HCT116 (cell line): ENCODE measurements at regions not wholly inside any gene's neighbourhood (a gene's known extent, or its start where the extent isn't known, plus 50 kb on each side); places are given as distances from the start of the nearest gene placed in this dataset.

Experiments used
- ATAC-seq: fragments of 200-7000 bp; cut with Tn5 transposase; 2 replicates; pipeline ENCODE4 v1.9.1; 2020; ENCODE audit warnings: mild to moderate bottlenecking, moderate library complexity
- BruUV-seq: library from RNA; stranded (reverse); fragments of 400-500 nt; replicated peaks from 2 replicates; lab custom pipeline; 2021; lab: Mats Ljungman, UMichigan
- CTCF ChIA-PET: fragments of 300-600 bp; sonication (Branson Sonifier 250); formaldehyde crosslinking; loops from one replicate; lab custom pipeline; 2021; ENCODE audit warnings: antibody characterized with exemption; lab: Charles Lee
- POLR2A ChIA-PET: fragments of 300-600, 350-600 bp; sonication (Branson Sonifier 250); formaldehyde crosslinking; loops from one replicate; lab custom pipeline; 2021; ENCODE audit warnings: antibody characterized with exemption; lab: Charles Lee
- RAD21 ChIA-PET, 2 experiments: fragments of 300-600 bp; sonication (Branson Sonifier 250); formaldehyde crosslinking; loops; one replicate each; lab custom pipeline; 2023; ENCODE audit warnings: low total read pairs in 2 of 2; ENCODE audit not compliant: uncharacterized antibody in 2 of 2, unreplicated experiment in 2 of 2, low non-redundant PET in 1 of 2; lab: Charles Lee
- DNase-seq: peaks from one replicate; pipeline ENCODE4 v3.0.0-alpha.2; 2010; ENCODE audit warnings: low read depth, low spot score
- H2AFZ ChIP-seq: fragments of 200-600 bp; shearing (Covaris generic), sonication (generic); 2 replicates; pipeline ENCODE4 v1.6.1; 2017; ENCODE audit warnings: low read depth, mixed run types, mixed read lengths, antibody characterized with exemption, low read length; ENCODE audit not compliant: poor library complexity, severe bottlenecking
- H3K27ac ChIP-seq: 2 replicates; pipeline ENCODE4 v1.5.1; 2012; ENCODE audit warnings: low read depth, low read length
- H3K27me3 ChIP-seq: fragments of 200-600 bp; sonication (generic); 2 replicates; pipeline ENCODE4 v1.6.1; 2016; ENCODE audit warnings: mixed run types, low read length, mixed read lengths; ENCODE audit not compliant: insufficient read depth
- H3K36me3 ChIP-seq, 2 experiments: fragments of 200-500 bp in 1 of 2; fragments of 200-600 bp in 1 of 2; sonication (Bioruptor generic) in 1 of 2; sonication (generic) in 1 of 2; 2 replicates each; pipeline versions ENCODE4 v1.5.1 to v1.6.1; 2014 to 2016; ENCODE audit warnings: low read length in 2 of 2, inconsistent platforms in 1 of 2, mixed read lengths in 1 of 2, mixed run types in 1 of 2; ENCODE audit not compliant: insufficient read depth in 2 of 2, control insufficient read depth in 1 of 2
- H3K4me1 ChIP-seq, 2 experiments: fragments of 200-600 bp in 1 of 2; sonication (generic) in 1 of 2; 2 replicates each; pipeline versions ENCODE4 v1.5.1 to v1.6.1; 2012 to 2017; ENCODE audit warnings: low read length in 2 of 2, inconsistent platforms in 1 of 2, mild to moderate bottlenecking in 1 of 2, mixed read lengths in 1 of 2, mixed run types in 1 of 2, moderate library complexity in 1 of 2; ENCODE audit not compliant: insufficient read depth in 2 of 2, control insufficient read depth in 1 of 2
- H3K4me2 ChIP-seq: fragments of 200-600 bp; sonication (generic); 2 replicates; pipeline ENCODE4 v1.6.1; 2017; ENCODE audit warnings: mixed run types, low read length, mixed read lengths
- H3K4me3 ChIP-seq, 2 experiments: fragments of 200-600 bp in 1 of 2; sonication (generic) in 1 of 2; replicated peaks in 1 of 2; 2 replicates each; pipeline ENCODE4 v1.5.1; 2011 to 2016; ENCODE audit warnings: low read length in 2 of 2, control low read depth in 1 of 2, low read depth in 1 of 2, mild to moderate bottlenecking in 1 of 2, mixed read lengths in 1 of 2, mixed run types in 1 of 2
- H3K79me2 ChIP-seq: fragments of 200-600 bp; sonication (generic); 2 replicates; pipeline ENCODE4 v1.6.1; 2017; ENCODE audit warnings: mild to moderate bottlenecking, mixed run types, low read length, moderate library complexity, mixed read lengths; ENCODE audit not compliant: insufficient read depth
- H3K9ac ChIP-seq: fragments of 200-600 bp; sonication (generic); 2 replicates; pipeline ENCODE4 v1.6.1; 2016; ENCODE audit warnings: low read length, mixed read lengths
- H3K9me2 ChIP-seq: fragments of 200-600 bp; sonication (generic), shearing (Covaris generic); 2 replicates; pipeline ENCODE4 v1.6.1; 2017; ENCODE audit warnings: mixed run types, mild to moderate bottlenecking, moderate library complexity; ENCODE audit not compliant: insufficient read depth
- H3K9me3 ChIP-seq, 2 experiments: fragments of 200-500 bp in 1 of 2; fragments of 200-600 bp in 1 of 2; sonication (Bioruptor generic) in 1 of 2; sonication (generic) in 1 of 2; 2 replicates each; pipeline ENCODE4 v1.6.1; 2014 to 2017; ENCODE audit warnings: low read length in 2 of 2, mixed read lengths in 2 of 2, inconsistent platforms in 1 of 2, low read depth in 1 of 2, mild to moderate bottlenecking in 1 of 2, mixed run types in 1 of 2, moderate library complexity in 1 of 2; ENCODE audit not compliant: control insufficient read depth in 1 of 2, insufficient read depth in 1 of 2
- H4K20me1 ChIP-seq: fragments of 200-600 bp; sonication (generic), shearing (Covaris generic); 2 replicates; pipeline ENCODE4 v1.6.1; 2017; ENCODE audit warnings: mixed run types, mild to moderate bottlenecking, moderate library complexity; ENCODE audit not compliant: insufficient read depth
- CBX3 ChIP-seq: IDR thresholded peaks from 2 replicates; pipeline ENCODE4 v1.6.1; 2012; ENCODE audit warnings: low read depth
- CEBPB ChIP-seq: IDR thresholded peaks from 2 replicates; pipeline ENCODE4 v1.6.1; 2012; ENCODE audit warnings: low read depth
- EGR1 ChIP-seq: IDR thresholded peaks from 2 replicates; pipeline ENCODE4 v1.6.1; 2012; ENCODE audit warnings: low read depth
- ELF1 ChIP-seq: IDR thresholded peaks from 2 replicates; pipeline ENCODE4 v1.6.1; 2012; ENCODE audit warnings: low read depth, borderline replicate concordance
- EZH2 ChIP-seq: fragments of 200-600 bp; sonication (generic); IDR thresholded peaks from 2 replicates; pipeline ENCODE4 v1.6.1; 2017; ENCODE audit warnings: antibody characterized with exemption, mixed run types
- FOSL1 ChIP-seq: IDR thresholded peaks from 2 replicates; pipeline ENCODE4 v1.6.1; 2012; ENCODE audit warnings: low read depth
- JUND ChIP-seq: IDR thresholded peaks from 2 replicates; pipeline ENCODE4 v1.6.1; 2012
- POLR2A ChIP-seq: IDR thresholded peaks from 2 replicates; pipeline ENCODE4 v1.7.0; 2011; ENCODE audit warnings: borderline replicate concordance; ENCODE audit not compliant: insufficient read depth, insufficient read length; ENCODE audit errors: extremely low read depth
- POLR2AphosphoS5 ChIP-seq: IDR thresholded peaks from 2 replicates; pipeline ENCODE4 v1.6.1; 2011; ENCODE audit warnings: mild to moderate bottlenecking, low read depth, low read length, moderate library complexity
- RAD21 ChIP-seq: IDR thresholded peaks from 2 replicates; pipeline ENCODE4 v1.6.1; 2012; ENCODE audit warnings: low read depth, mild to moderate bottlenecking
- SIN3A ChIP-seq: IDR thresholded peaks from 2 replicates; pipeline ENCODE4 v1.6.1; 2012; ENCODE audit warnings: low read depth
- SP1 ChIP-seq: IDR thresholded peaks from 2 replicates; pipeline ENCODE4 v1.6.1; 2012; ENCODE audit warnings: low read depth
- SRF ChIP-seq: IDR thresholded peaks from 2 replicates; pipeline ENCODE4 v1.6.1; 2012; ENCODE audit warnings: low read depth
- ZFX ChIP-seq: fragments of 450-650 bp; IDR thresholded peaks from 2 replicates; pipeline ENCODE4 v1.6.1; 2017
- ZNF274 ChIP-seq: fragments of 200-500 bp; sonication (Bioruptor generic); IDR thresholded peaks from 2 replicates; pipeline ENCODE4 v1.6.1; 2014; ENCODE audit warnings: mild to moderate bottlenecking, low read depth, low read length, inconsistent platforms
- intact Hi-C: fragments of 100-400 bp; cut with micrococcal nuclease; formaldehyde crosslinking; loops from 2 replicates; pipeline ENCODE4 v1.10.0; 2022
- TF ChIP-seq, protein P1 (sequence below): IDR thresholded peaks from 2 replicates; pipeline ENCODE4 v1.6.1; 2012
- TF ChIP-seq, protein P2 (sequence below), 3 experiments: fragments of 200-600 bp in 1 of 3; sonication (generic) in 1 of 3; IDR thresholded peaks in 2 of 3; conservative IDR thresholded peaks in 1 of 3; 2 replicates each; pipeline ENCODE4 v1.5.1; 2012 to 2017; ENCODE audit warnings: low read depth in 2 of 3, low read length in 2 of 3, antibody characterized with exemption in 1 of 3, borderline replicate concordance in 1 of 3, control low read depth in 1 of 3, mild to moderate bottlenecking in 1 of 3, mixed read lengths in 1 of 3, mixed run types in 1 of 3, moderate library complexity in 1 of 3; ENCODE audit not compliant: insufficient read depth in 1 of 3
- TF ChIP-seq, protein P3 (sequence below): IDR thresholded peaks from 2 replicates; pipeline ENCODE4 v1.6.1; 2011; ENCODE audit warnings: mild to moderate bottlenecking, low read length, moderate library complexity; ENCODE audit not compliant: insufficient replicate concordance; ENCODE audit errors: extremely low read depth

DNA sequence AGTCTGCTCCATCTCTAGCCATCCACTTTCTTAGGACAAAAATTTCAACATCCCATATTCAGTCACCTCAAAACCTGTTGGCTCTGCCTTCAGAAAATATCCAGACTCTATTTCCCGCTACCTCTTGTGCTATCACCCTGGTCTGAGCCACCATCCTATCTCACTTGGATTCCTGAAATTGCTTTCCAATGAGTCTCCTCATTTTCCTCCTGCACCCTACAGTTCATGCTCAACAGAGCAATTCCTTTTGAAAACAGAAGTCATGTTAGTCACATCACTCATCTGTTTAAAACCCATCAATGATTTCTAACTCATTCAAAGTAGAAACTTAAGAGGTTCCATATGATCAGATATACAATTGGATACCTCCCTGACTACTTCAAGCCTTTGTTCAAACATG is 229.9 kb downstream of the ADGRG6 start:
- no peak overlapping the region for H3K4me2 ChIP-seq
- H3K27me3 ChIP-seq = no peaks in the 10 kb centered on the region
- ATAC-seq = no peak
- no peak for DNase-seq
- RAD21 ChIA-PET = no interaction called here
- intact Hi-C loops = no loop called here
- H3K9me2 ChIP-seq = no peaks in the 10 kb centered on the region
- H4K20me1 ChIP-seq = no peaks in the 10 kb centered on the region
- TF ChIP-seq POLR2AphosphoS5 = no peak
- TF ChIP-seq, protein P1, sequence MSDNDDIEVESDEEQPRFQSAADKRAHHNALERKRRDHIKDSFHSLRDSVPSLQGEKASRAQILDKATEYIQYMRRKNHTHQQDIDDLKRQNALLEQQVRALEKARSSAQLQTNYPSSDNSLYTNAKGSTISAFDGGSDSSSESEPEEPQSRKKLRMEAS = no peak
- no peak for TF ChIP-seq CBX3
- TF ChIP-seq FOSL1 = no peak
- no peak for TF ChIP-seq RAD21
- TF ChIP-seq ZNF274 = no peak
- TF ChIP-seq, protein P2, sequence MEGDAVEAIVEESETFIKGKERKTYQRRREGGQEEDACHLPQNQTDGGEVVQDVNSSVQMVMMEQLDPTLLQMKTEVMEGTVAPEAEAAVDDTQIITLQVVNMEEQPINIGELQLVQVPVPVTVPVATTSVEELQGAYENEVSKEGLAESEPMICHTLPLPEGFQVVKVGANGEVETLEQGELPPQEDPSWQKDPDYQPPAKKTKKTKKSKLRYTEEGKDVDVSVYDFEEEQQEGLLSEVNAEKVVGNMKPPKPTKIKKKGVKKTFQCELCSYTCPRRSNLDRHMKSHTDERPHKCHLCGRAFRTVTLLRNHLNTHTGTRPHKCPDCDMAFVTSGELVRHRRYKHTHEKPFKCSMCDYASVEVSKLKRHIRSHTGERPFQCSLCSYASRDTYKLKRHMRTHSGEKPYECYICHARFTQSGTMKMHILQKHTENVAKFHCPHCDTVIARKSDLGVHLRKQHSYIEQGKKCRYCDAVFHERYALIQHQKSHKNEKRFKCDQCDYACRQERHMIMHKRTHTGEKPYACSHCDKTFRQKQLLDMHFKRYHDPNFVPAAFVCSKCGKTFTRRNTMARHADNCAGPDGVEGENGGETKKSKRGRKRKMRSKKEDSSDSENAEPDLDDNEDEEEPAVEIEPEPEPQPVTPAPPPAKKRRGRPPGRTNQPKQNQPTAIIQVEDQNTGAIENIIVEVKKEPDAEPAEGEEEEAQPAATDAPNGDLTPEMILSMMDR (IDR thresholded peaks at IDR 0.05 in 2 of 3, conservative IDR thresholded peaks at IDR 0.05 in 1 of 3; ENCODE audit: borderline replicate concordance in 1 of 3, insufficient read depth in 1 of 3, low read depth in 2 of 3, low read length in 2 of 3) = no peak
- TF ChIP-seq JUND = no peak
- TF ChIP-seq ZFX = no peak
- no peak for TF ChIP-seq ELF1
- TF ChIP-seq SP1 = no peak
- no peak for TF ChIP-seq SIN3A
- TF ChIP-seq, protein P3, sequence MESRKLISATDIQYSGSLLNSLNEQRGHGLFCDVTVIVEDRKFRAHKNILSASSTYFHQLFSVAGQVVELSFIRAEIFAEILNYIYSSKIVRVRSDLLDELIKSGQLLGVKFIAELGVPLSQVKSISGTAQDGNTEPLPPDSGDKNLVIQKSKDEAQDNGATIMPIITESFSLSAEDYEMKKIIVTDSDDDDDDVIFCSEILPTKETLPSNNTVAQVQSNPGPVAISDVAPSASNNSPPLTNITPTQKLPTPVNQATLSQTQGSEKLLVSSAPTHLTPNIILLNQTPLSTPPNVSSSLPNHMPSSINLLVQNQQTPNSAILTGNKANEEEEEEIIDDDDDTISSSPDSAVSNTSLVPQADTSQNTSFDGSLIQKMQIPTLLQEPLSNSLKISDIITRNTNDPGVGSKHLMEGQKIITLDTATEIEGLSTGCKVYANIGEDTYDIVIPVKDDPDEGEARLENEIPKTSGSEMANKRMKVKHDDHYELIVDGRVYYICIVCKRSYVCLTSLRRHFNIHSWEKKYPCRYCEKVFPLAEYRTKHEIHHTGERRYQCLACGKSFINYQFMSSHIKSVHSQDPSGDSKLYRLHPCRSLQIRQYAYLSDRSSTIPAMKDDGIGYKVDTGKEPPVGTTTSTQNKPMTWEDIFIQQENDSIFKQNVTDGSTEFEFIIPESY = no peak
- no peak for TF ChIP-seq CEBPB
- no peak for TF ChIP-seq SRF
- no peak for TF ChIP-seq EGR1
- no peak for TF ChIP-seq EZH2
- no peak for TF ChIP-seq POLR2A
- TF ChIP-seq, all 23 proteins: peak for 0
- H2AFZ ChIP-seq = no peak overlapping the region
- H3K9ac ChIP-seq = no peak overlapping the region
- no TSS peak for BruUV-seq
- H3K36me3 ChIP-seq = no peaks in the 10 kb centered on the region
- H3K9me3 ChIP-seq = peaks cover 6 to 12% of the 10 kb centered on the region in 2 experiments; a peak in 2 of 4 replicates
- H3K27ac ChIP-seq = no peak overlapping the region
- peaks cover 0 to 2% of the 10 kb centered on the region in 2 experiments; a peak in 1 of 4 replicates for H3K4me1 ChIP-seq
- CTCF ChIA-PET = no interaction called here
- H3K79me2 ChIP-seq = no peaks in the 10 kb centered on the region
- no peak overlapping the region for H3K4me3 ChIP-seq
- POLR2A ChIA-PET = no interaction called here
